Stimulated activated CD8-positive, alpha-beta memory T cell treated with anti-CD3 and anti-CD28 coated beads, Interleukin-2, amount 100 ng/mL, for 48 hours (primary cell): ENCODE measurements at regions not wholly inside any gene's neighbourhood (a gene's known extent, or its start where the extent isn't known, plus 50 kb on each side); places are given as distances from the start of the nearest gene placed in this dataset.

Source experiments
- DNase-seq, 2 donors: peaks; one replicate each; pipeline ENCODE4 v3.0.0-alpha.2; 2020; ENCODE audit warnings: low read depth in 2 of 2

GRCh38 chr11:69393178-69393832 lies 88.2 kb upstream of the LINC01488 start:
- no peak for DNase-seq

- DNase-seq: no peak
These were observed 87.6 kb upstream of the LINC01488 start for GRCh38 chr11:69393865-69394233.

GRCh38 chr11:69394234-69394868 lies 87.1 kb upstream of the LINC01488 start:
- no peak for DNase-seq

GRCh38 chr11:69394869-69395246 lies 86.6 kb upstream of the LINC01488 start:
- no peak for DNase-seq

GRCh38 chr11:69395287-69395686 lies 86.2 kb upstream of the LINC01488 start:
- DNase-seq: no peak

- no peak for DNase-seq
These were observed 85.2 kb upstream of the LINC01488 start for GRCh38 chr11:69396051-69396947.

GRCh38 chr11:69396948-69397307 lies 84.5 kb upstream of the LINC01488 start:
- DNase-seq: no peak

- no peak for DNase-seq
These were observed 83.7 kb upstream of the LINC01488 start for GRCh38 chr11:69397732-69398131.

- no peak for DNase-seq
These were observed 82.7 kb upstream of the LINC01488 start for GRCh38 chr11:69398529-69399492.

- no peak for DNase-seq
These were observed 81.3 kb upstream of the LINC01488 start for GRCh38 chr11:69400140-69400539.

GRCh38 chr11:69400771-69401590 lies 80.5 kb upstream of the LINC01488 start:
- DNase-seq: no peak

GRCh38 chr11:69401715-69402114 lies 79.7 kb upstream of the LINC01488 start:
- no peak for DNase-seq

GRCh38 chr11:69402251-69402887 lies 79.1 kb upstream of the LINC01488 start:
- no peak for DNase-seq

GRCh38 chr11:69403556-69404215 lies 77.8 kb upstream of the LINC01488 start:
- DNase-seq: no peak

GRCh38 chr11:69406060-69406459 lies 75.4 kb upstream of the LINC01488 start:
- DNase-seq: no peak

- no peak for DNase-seq
These were observed 71.4 kb upstream of the LINC01488 start for GRCh38 chr11:69409812-69410645.

- no peak for DNase-seq
These were observed 70.1 kb upstream of the LINC01488 start for GRCh38 chr11:69411257-69411924.
